ENCODE measurements at regions not wholly inside any gene's neighbourhood (a gene's known extent, or its start where the extent isn't known, plus 50 kb on each side); places are given as distances from the start of the nearest gene placed in this dataset.

- TF ChIP-seq IRF3 (IDR thresholded peaks at IDR 0.05; ENCODE audit: low read depth, low read length) (no peak), SMC3 (IDR thresholded peaks at IDR 0.05; ENCODE audit: low read depth, low read length) (no peak)
Measured at GRCh38 chr5:96079075-96079474, 117.4 kb upstream of the ELL2 start (continued).

- no peak for DNase-seq
- H3K9me3 ChIP-seq = no peaks in the 10 kb centered on the region
- no peak overlapping the region for H3K4me2 ChIP-seq
- H3K27me3 ChIP-seq (ENCODE audit: insufficient read depth) = no peaks in the 10 kb centered on the region
- no peak overlapping the region for H3K27ac ChIP-seq (ENCODE audit: low read depth in 2 of 2, low read length in 1 of 2)
- no peak overlapping the region for H3K4me3 ChIP-seq (ENCODE audit: low read depth in 2 of 2, low read length in 1 of 2)
- no peaks in the 10 kb centered on the region for H4K20me1 ChIP-seq (ENCODE audit: insufficient read depth)
- ChIA-PET CTCF (no interaction called here), POLR2A (no interaction called here)
- no peak overlapping the region for H3K9ac ChIP-seq
- no peaks in the 10 kb centered on the region for H3K36me3 ChIP-seq (replicated peaks in 1 of 2; ENCODE audit: control insufficient read depth in 1 of 2, insufficient read depth in 2 of 2, low read length in 1 of 2)
- no peak overlapping the region for H2AFZ ChIP-seq (ENCODE audit: low read depth)
- TF ChIP-seq MAX (IDR thresholded peaks at IDR 0.05; ENCODE audit: low read depth) (no peak), REST (IDR thresholded peaks at IDR 0.05; ENCODE audit: low read depth, low read length) (no peak), FOSL2 (IDR thresholded peaks at IDR 0.05; ENCODE audit: borderline replicate concordance, low read depth) (no peak), RAD21 (IDR thresholded peaks at IDR 0.05; ENCODE audit: low read length) (no peak), USF1 (IDR thresholded peaks at IDR 0.05; ENCODE audit: borderline replicate concordance, low read depth) (no peak), TAF1 (IDR thresholded peaks at IDR 0.05; ENCODE audit: borderline replicate concordance, low read depth, low read length) (no peak), RFX5 (IDR thresholded peaks at IDR 0.05; ENCODE audit: low read length) (no peak), USF2 (IDR thresholded peaks at IDR 0.05; ENCODE audit: borderline replicate concordance, low read depth, low read length) (no peak), CHD2 (IDR thresholded peaks at IDR 0.05; ENCODE audit: low read length, partially characterized antibody) (no peak), EZH2phosphoT487 (IDR thresholded peaks at IDR 0.05; ENCODE audit: borderline replicate concordance, low read depth) (no peak), YY1 (IDR thresholded peaks at IDR 0.05; ENCODE audit: low read depth) (no peak), FOXJ3 (CRISPR knock-in tag; IDR thresholded peaks at IDR 0.05) (no peak), TCF12 (IDR thresholded peaks at IDR 0.05) (no peak), CTCF (IDR thresholded peaks at IDR 0.05) (no peak), ZBTB33 (IDR thresholded peaks at IDR 0.05; ENCODE audit: borderline replicate concordance, low read depth) (no peak), RCOR1 (IDR thresholded peaks at IDR 0.05; ENCODE audit: low read length) (no peak)
- peaks cover 26% of the 10 kb centered on the region for H3F3A ChIP-seq (replicated peaks; ENCODE audit: insufficient read depth)
- H3K4me1 ChIP-seq (ENCODE audit: control insufficient read depth in 1 of 2, insufficient read depth in 2 of 2, low read depth in 1 of 2, low read length in 1 of 2) = peaks cover 0 to 21% of the 10 kb centered on the region in 2 experiments; a peak in 2 of 4 replicates
- no peaks in the 10 kb centered on the region for H3K9me2 ChIP-seq
- H3K79me2 ChIP-seq (ENCODE audit: insufficient read depth) = no peaks in the 10 kb centered on the region
- 92% methylated on average over 3 of the region's 3 CpGs for WGBS (ENCODE audit: low lambda C conversion rate)
Measured at GRCh38 chr5:96076451-96076850, 114.8 kb upstream of the ELL2 start.

Measured in SK-N-SH (cell line).